PC-9 (cell line): ENCODE measurements at regions not wholly inside any gene's neighbourhood (a gene's known extent, or its start where the extent isn't known, plus 50 kb on each side); places are given as distances from the start of the nearest gene placed in this dataset.

ENCODE experiments used
- BruUV-seq: library from RNA; stranded (reverse); fragments of 400-500 nt; replicated peaks from 2 replicates; lab custom pipeline; 2021; lab: Mats Ljungman, UMichigan
- CTCF ChIA-PET: fragments of 300-600 bp; sonication (Branson Sonifier 250); formaldehyde crosslinking; loops from one replicate; lab custom pipeline; 2022; ENCODE audit warnings: antibody characterized with exemption; lab: Charles Lee
- POLR2A ChIA-PET: fragments of 300-600 bp; sonication (Branson Sonifier 250); formaldehyde crosslinking; loops from one replicate; lab custom pipeline; 2022; ENCODE audit warnings: antibody characterized with exemption; ENCODE audit not compliant: unreplicated experiment; lab: Charles Lee
- DNase-seq, 2 experiments: peaks; one replicate each; pipeline versions ENCODE4 v3.0.0 to v3.0.0-alpha.2; 2015 to 2022; ENCODE audit warnings: mixed read lengths in 1 of 2
- H2AFZ ChIP-seq: fragments of 200-600 bp; sonication (generic); 2 replicates; pipeline ENCODE4 v1.8.1; 2017; ENCODE audit warnings: antibody characterized with exemption
- H3F3A ChIP-seq: fragments of 200-600 bp; sonication (generic); 2 replicates; pipeline ENCODE4 v1.8.1; 2017; ENCODE audit warnings: antibody characterized with exemption, mild to moderate bottlenecking, low read depth; ENCODE audit not compliant: insufficient read depth
- H3K27ac ChIP-seq: fragments of 200-600 bp; sonication (generic); 2 replicates; pipeline ENCODE4 v1.6.1; 2016; ENCODE audit warnings: mixed run types
- H3K27me3 ChIP-seq: fragments of 200-600 bp; sonication (generic); 2 replicates; pipeline ENCODE4 v1.6.1; 2016; ENCODE audit warnings: low read depth, mixed run types; ENCODE audit not compliant: insufficient read depth
- H3K36me3 ChIP-seq: fragments of 200-600 bp; sonication (generic); 2 replicates; pipeline ENCODE4 v1.6.1; 2016; ENCODE audit warnings: low read depth, mixed run types
- H3K4me1 ChIP-seq: fragments of 200-600 bp; sonication (generic); replicated peaks from 2 replicates; pipeline ENCODE4 v1.6.1; 2016; ENCODE audit warnings: mixed run types; ENCODE audit not compliant: insufficient read depth
- H3K4me2 ChIP-seq: fragments of 200-600 bp; sonication (generic); 2 replicates; pipeline ENCODE4 v1.6.1; 2017; ENCODE audit warnings: mixed run types
- H3K4me3 ChIP-seq: fragments of 200-600 bp; sonication (generic); 2 replicates; pipeline ENCODE4 v1.6.1; 2016; ENCODE audit warnings: mixed run types
- H3K79me2 ChIP-seq: fragments of 200-600 bp; sonication (generic); 2 replicates; pipeline ENCODE4 v1.6.1; 2017; ENCODE audit warnings: low read depth, mixed run types
- H3K9me2 ChIP-seq: fragments of 200-600 bp; sonication (generic); 2 replicates; pipeline ENCODE4 v1.8.1; 2017; ENCODE audit warnings: mild to moderate bottlenecking; ENCODE audit not compliant: insufficient read depth
- H3K9me3 ChIP-seq: fragments of 200-600 bp; sonication (generic); 2 replicates; pipeline ENCODE4 v1.8.1; 2016; ENCODE audit warnings: low read depth; ENCODE audit not compliant: insufficient read depth
- H4K20me1 ChIP-seq: fragments of 200-600 bp; sonication (generic); 2 replicates; pipeline ENCODE4 v1.8.1; 2017; ENCODE audit not compliant: insufficient read depth
- CTCF ChIP-seq: fragments of 200-600 bp; sonication (generic); conservative IDR thresholded peaks from 2 replicates; pipeline ENCODE4 v1.6.1; 2017; ENCODE audit warnings: mixed run types, antibody characterized with exemption, mild to moderate bottlenecking, moderate library complexity
- EZH2 ChIP-seq: fragments of 200-600 bp; sonication (generic); IDR thresholded peaks from 2 replicates; pipeline ENCODE4 v1.8.0; 2017; ENCODE audit warnings: antibody characterized with exemption, low read depth
- intact Hi-C: fragments of 100-400 bp; cut with micrococcal nuclease; formaldehyde crosslinking; loops from one replicate; pipeline ENCODE4 v1.10.0; 2022; ENCODE audit not compliant: unreplicated experiment

- DNase-seq = no peak
- no peaks in the 10 kb centered on the region for H3K4me1 ChIP-seq
- CTCF ChIA-PET = no interaction called here
- no peaks in the 10 kb centered on the region for H3K79me2 ChIP-seq
- no peak overlapping the region for H2AFZ ChIP-seq
- H4K20me1 ChIP-seq = no peaks in the 10 kb centered on the region
- TF ChIP-seq EZH2 (no peak), CTCF (peak; percentile 28; the same call in 1 of the 2 replicates)
- POLR2A ChIA-PET = no interaction called here
- no peaks in the 10 kb centered on the region for H3K9me2 ChIP-seq
- no peak overlapping the region for H3K27ac ChIP-seq
- H3K4me3 ChIP-seq = no peak overlapping the region
- H3K27me3 ChIP-seq = no peaks in the 10 kb centered on the region
- BruUV-seq = no TSS peak
- no peaks in the 10 kb centered on the region for H3K36me3 ChIP-seq
- H3K4me2 ChIP-seq = no peak overlapping the region
- no peaks in the 10 kb centered on the region; the same call in 1 of the 2 replicates for H3F3A ChIP-seq
- no peaks in the 10 kb centered on the region for H3K9me3 ChIP-seq
- intact Hi-C loops = no loop called here
Measured at GRCh38 chr2:21363364-21363763, 239.6 kb downstream of the TDRD15 start.

GRCh38 chr2:21367421-21367820 lies 243.7 kb downstream of the TDRD15 start:
- CTCF ChIA-PET = no interaction called here
- intact Hi-C loops = no loop called here
- Histone ChIP-seq H3K9me3 (no peaks in the 10 kb centered on the region), H3K79me2 (no peaks in the 10 kb centered on the region), H3K4me3 (no peak overlapping the region), H3K27ac (no peak overlapping the region), H3K9me2 (no peaks in the 10 kb centered on the region), H3K27me3 (no peaks in the 10 kb centered on the region), H2AFZ (no peak overlapping the region), H3K4me2 (no peak overlapping the region), H3F3A (no peaks in the 10 kb centered on the region; the same call in 1 of the 2 replicates), H3K4me1 (no peaks in the 10 kb centered on the region), H3K36me3 (no peaks in the 10 kb centered on the region), H4K20me1 (no peaks in the 10 kb centered on the region)
- TF ChIP-seq CTCF = no peak
- TF ChIP-seq EZH2 = no peak
- DNase-seq = peak in 1 of 2 experiments; percentile 11
- BruUV-seq = no TSS peak
- POLR2A ChIA-PET = no interaction called here

GRCh38 chr2:21369787-21370186 lies 246.0 kb downstream of the TDRD15 start:
- intact Hi-C loops = no loop called here

More at GRCh38 chr2:21369787-21370186, 246.0 kb downstream of the TDRD15 start:
- H3K9me3 ChIP-seq = no peaks in the 10 kb centered on the region
- H3K9me2 ChIP-seq = no peaks in the 10 kb centered on the region
- TF ChIP-seq EZH2 (no peak), CTCF (no peak)
- no peaks in the 10 kb centered on the region for H3K27me3 ChIP-seq
- no peaks in the 10 kb centered on the region for H3K36me3 ChIP-seq
- no TSS peak for BruUV-seq
- ChIA-PET POLR2A (no interaction called here), CTCF (no interaction called here)
- H4K20me1 ChIP-seq = no peaks in the 10 kb centered on the region
- no peaks in the 10 kb centered on the region; the same call in 1 of the 2 replicates for H3F3A ChIP-seq
- no peak overlapping the region for H3K4me3 ChIP-seq
- H3K4me2 ChIP-seq = no peak overlapping the region
- H3K27ac ChIP-seq = no peak overlapping the region
- H3K79me2 ChIP-seq = no peaks in the 10 kb centered on the region
- H3K4me1 ChIP-seq = no peaks in the 10 kb centered on the region
- DNase-seq = no peak
- H2AFZ ChIP-seq = no peak overlapping the region
